ENCODE measurements at regions not wholly inside any gene's neighbourhood (a gene's known extent, or its start where the extent isn't known, plus 50 kb on each side); places are given as distances from the start of the nearest gene placed in this dataset.

- TF ChIP-seq CTCF (IDR thresholded peaks at IDR 0.05; ENCODE audit: insufficient read depth, low read length, poor library complexity, severe bottlenecking) (no peak), EZH2phosphoT487 (conservative IDR thresholded peaks at IDR 0.05; ENCODE audit: low read length) (no peak)
Observed at GRCh38 chr3:158950178-158950901, 148.5 kb downstream of the MFSD1 start.

All from SU-DHL-6 (cell line).